Testis (tissue), 2 donors: ENCODE measurements at regions not wholly inside any gene's neighbourhood (a gene's known extent, or its start where the extent isn't known, plus 50 kb on each side); places are given as distances from the start of the nearest gene placed in this dataset.

Experiments used
- DNase-seq: peaks from one replicate; pipeline ENCODE4 v3.0.0-alpha.2; 2019
- H3K27ac ChIP-seq, 2 donors: fragments of 200-600 bp; sonication (generic); one replicate each; pipeline ENCODE4 v1.5.1; 2019
- H3K27me3 ChIP-seq: fragments of 200-600 bp; sonication (generic); one replicate; pipeline ENCODE4 v1.5.1; 2019
- H3K36me3 ChIP-seq: fragments of 200-600 bp; sonication (generic); one replicate; pipeline ENCODE4 v1.5.1; 2017; ENCODE audit warnings: low read depth; ENCODE audit errors: missing control alignments
- H3K4me1 ChIP-seq: fragments of 200-600 bp; sonication (generic); one replicate; pipeline ENCODE4 v1.5.1; 2019
- H3K4me3 ChIP-seq, 2 donors: fragments of 200-600 bp; sonication (generic); one replicate each; pipeline ENCODE4 v1.5.1; 2017 to 2019
- H3K9me3 ChIP-seq: fragments of 200-600 bp; sonication (generic); one replicate; pipeline ENCODE4 v1.5.1; 2017
- POLR2A ChIP-seq: fragments of 450-650 bp; IDR thresholded peaks from one replicate; pipeline ENCODE4 v1.6.1; 2017; ENCODE audit warnings: antibody characterized with exemption, mild to moderate bottlenecking, moderate library complexity
- WGBS, 2 donors: methylation state at CpG; one replicate each; pipeline ENCODE4 v1.1.5; 2018; 5-methylcytosine and 5-hydroxymethylcytosine counted together
- intact Hi-C: fragments of 100-400 bp; cut with DNase I; formaldehyde crosslinking; loops from one replicate; pipeline ENCODE4 v1.15.1; 2023; ENCODE audit warnings: low total_unique reads
- TF ChIP-seq, protein P1 (sequence below), 3 experiments: fragments of 450-650 bp in 2 of 3; fragments of 200-600 bp in 1 of 3; sonication (generic) in 1 of 3; IDR thresholded peaks; one replicate each; pipeline ENCODE4 v1.5.1; 2016 to 2019; ENCODE audit warnings: antibody characterized with exemption in 3 of 3, mild to moderate bottlenecking in 2 of 3, moderate library complexity in 1 of 3

DNA sequence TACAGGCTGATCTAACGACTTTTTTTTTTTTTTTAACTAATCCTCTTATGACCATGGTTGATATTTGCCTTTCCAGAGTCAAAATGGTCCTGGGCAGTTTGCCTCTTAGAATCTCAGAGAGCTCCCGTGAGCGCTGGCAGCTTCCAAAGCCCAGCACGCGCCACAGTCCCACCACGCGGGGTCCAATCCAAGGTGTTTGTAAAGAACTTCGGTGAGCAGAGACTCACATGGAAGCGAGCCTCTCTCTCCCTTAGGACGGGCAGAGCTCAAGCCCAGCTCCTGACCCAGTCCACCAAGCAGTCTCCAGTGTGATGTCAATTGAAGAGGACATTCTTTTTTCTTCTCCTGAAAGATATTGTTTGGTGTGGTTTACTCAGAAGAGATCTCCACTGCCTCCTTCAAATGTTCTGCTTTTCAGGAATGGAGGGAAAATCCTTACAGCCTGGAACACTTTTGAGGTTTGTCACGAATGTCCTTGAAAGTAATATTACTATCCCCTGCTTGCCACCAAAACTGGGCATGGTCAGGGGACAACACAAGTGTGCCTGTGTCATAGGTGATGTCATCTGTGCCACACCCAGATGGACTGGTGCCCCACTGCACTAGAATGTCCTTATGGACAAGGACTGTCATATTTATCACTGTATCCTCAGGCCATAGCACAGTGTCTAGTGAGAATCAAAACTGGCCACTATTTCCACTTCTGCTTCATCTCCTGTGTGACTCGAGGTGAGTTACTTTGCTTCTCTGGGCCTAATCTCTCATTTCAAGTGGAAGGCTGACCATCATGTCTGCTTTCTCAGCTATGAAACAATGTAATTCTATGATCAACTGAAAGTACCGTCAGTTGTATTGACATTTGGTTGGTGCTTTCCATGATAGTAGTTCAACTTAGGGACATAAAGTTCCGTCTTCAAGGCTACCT lies 97.4 kb upstream of the EDEM3 start:
- Histone ChIP-seq H3K4me3 (no peak overlapping the region), H3K4me1 (no peaks in the 10 kb centered on the region), H3K27me3 (no peaks in the 10 kb centered on the region), H3K36me3 (no peaks in the 10 kb centered on the region), H3K9me3 (no peaks in the 10 kb centered on the region), H3K27ac (no peak overlapping the region)
- DNase-seq: no peak
- TF ChIP-seq POLR2A: no peak
- TF ChIP-seq, protein P1, sequence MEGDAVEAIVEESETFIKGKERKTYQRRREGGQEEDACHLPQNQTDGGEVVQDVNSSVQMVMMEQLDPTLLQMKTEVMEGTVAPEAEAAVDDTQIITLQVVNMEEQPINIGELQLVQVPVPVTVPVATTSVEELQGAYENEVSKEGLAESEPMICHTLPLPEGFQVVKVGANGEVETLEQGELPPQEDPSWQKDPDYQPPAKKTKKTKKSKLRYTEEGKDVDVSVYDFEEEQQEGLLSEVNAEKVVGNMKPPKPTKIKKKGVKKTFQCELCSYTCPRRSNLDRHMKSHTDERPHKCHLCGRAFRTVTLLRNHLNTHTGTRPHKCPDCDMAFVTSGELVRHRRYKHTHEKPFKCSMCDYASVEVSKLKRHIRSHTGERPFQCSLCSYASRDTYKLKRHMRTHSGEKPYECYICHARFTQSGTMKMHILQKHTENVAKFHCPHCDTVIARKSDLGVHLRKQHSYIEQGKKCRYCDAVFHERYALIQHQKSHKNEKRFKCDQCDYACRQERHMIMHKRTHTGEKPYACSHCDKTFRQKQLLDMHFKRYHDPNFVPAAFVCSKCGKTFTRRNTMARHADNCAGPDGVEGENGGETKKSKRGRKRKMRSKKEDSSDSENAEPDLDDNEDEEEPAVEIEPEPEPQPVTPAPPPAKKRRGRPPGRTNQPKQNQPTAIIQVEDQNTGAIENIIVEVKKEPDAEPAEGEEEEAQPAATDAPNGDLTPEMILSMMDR (IDR thresholded peaks at IDR 0.05): no peak
- 70 to 84% methylated on average over 14 of the region's 14 CpGs for WGBS, 2 donors
- intact Hi-C loops: no loop called here

DNA sequence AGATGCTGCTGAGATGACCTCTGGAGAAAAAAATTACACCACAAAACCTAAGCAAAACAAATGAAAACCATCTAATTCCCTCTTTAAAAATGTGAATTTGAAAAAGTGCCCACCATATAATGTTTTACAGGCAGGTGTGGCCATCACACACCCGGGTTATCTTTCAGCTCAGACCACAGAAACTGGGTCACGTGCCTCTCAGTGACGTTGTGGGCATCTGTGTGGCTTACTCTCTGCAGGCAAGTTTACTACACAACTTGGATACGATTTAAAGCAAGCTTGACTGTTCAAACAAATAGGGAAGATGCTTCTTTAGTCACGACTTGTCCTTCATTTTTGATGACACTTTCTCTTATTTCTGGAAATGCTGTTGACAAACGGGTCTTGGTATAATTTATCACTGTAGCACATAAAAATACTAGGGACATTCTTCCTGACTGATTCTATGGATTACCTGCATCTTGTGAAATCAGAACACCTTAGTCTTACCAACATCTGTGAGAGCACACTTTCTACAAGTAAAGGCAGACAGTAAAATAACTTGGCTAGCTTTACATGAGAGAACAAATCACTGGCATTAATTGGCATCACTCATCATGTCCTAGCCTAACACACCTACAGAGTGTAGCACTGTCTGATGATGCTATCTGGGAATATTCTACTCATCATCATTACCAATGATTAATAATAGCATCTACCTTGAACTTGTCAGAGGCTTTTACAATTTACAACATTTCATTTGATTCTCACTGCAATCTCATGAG lies 89.3 kb upstream of the EDEM3 start:
- Histone ChIP-seq H3K27me3 (no peaks in the 10 kb centered on the region), H3K4me1 (no peaks in the 10 kb centered on the region), H3K27ac (no peak overlapping the region), H3K9me3 (no peaks in the 10 kb centered on the region), H3K36me3 (no peaks in the 10 kb centered on the region), H3K4me3 (no peak overlapping the region)
- no peak for DNase-seq
- TF ChIP-seq, protein P1 (IDR thresholded peaks at IDR 0.05): no peak
- no peak for TF ChIP-seq POLR2A
- WGBS, 2 donors: 70% methylated on average over 6 of the region's 6 CpGs
- intact Hi-C loops: no loop called here

DNA sequence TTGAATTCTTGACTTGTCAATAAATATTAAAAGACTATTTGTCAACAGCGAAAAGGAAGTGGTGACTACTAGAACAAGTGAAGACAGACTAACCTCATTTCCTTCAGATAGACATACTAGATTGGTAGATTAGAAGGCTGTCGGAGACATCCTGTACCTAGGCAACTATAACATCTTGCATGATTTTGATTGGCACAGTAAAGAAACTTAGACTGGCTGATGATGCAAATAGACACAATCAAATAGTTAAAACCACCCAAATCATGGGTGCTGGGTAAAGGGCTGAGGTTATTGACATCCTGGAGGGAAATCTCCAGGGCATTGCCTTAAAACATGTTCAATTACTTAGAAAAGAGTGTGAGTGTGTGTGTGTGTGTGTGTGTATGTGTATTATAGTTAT lies 85.9 kb upstream of the EDEM3 start:
- H3K4me3 ChIP-seq: no peak overlapping the region
- H3K27ac ChIP-seq: no peak overlapping the region
- DNase-seq: no peak
- peaks cover 4% of the 10 kb centered on the region for H3K4me1 ChIP-seq
- H3K27me3 ChIP-seq: no peaks in the 10 kb centered on the region
- H3K36me3 ChIP-seq: no peaks in the 10 kb centered on the region
- WGBS, 2 donors: 94 to 98% methylated on average over 2 of the region's 2 CpGs
- TF ChIP-seq, protein P1 (IDR thresholded peaks at IDR 0.05): no peak
- TF ChIP-seq POLR2A: no peak
- H3K9me3 ChIP-seq: no peaks in the 10 kb centered on the region
- intact Hi-C loops: no loop called here

DNA sequence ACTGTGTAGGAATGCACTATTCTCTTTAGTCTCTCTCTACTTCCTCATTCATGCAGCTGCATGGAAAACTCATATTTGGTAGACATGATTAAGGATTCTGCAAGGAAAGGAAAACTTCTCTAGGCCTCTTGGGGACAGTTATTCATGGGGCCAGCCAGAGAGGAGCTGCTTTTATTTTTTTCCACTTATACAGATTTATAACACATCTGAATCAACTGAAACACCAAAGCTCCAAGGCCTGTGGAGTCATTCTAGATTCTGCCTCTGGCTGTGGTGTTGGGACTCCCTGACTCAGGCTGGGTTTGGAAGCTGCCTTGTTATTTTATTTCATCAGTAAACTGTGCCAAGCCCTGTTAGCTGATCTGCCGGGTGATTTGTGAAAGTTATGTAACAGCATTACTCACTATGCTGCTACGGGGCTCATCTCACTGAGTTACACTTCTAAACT lies 83.9 kb upstream of the EDEM3 start:
- Histone ChIP-seq H3K9me3 (no peaks in the 10 kb centered on the region), H3K4me1 (peaks cover 4% of the 10 kb centered on the region), H3K36me3 (no peaks in the 10 kb centered on the region), H3K27ac (peak overlapping the region in 1 of 2 donors; percentile 43), H3K4me3 (no peak overlapping the region), H3K27me3 (no peaks in the 10 kb centered on the region)
- WGBS, 2 donors: 35 to 47% methylated on average over 2 of the region's 2 CpGs
- TF ChIP-seq, protein P1 (IDR thresholded peaks at IDR 0.05): no peak
- no peak for TF ChIP-seq POLR2A
- intact Hi-C loops: no loop called here
- peak; percentile 33 for DNase-seq
